ENCODE measurements at regions not wholly inside any gene's neighbourhood (a gene's known extent, or its start where the extent isn't known, plus 50 kb on each side); places are given as distances from the start of the nearest gene placed in this dataset.

DNA sequence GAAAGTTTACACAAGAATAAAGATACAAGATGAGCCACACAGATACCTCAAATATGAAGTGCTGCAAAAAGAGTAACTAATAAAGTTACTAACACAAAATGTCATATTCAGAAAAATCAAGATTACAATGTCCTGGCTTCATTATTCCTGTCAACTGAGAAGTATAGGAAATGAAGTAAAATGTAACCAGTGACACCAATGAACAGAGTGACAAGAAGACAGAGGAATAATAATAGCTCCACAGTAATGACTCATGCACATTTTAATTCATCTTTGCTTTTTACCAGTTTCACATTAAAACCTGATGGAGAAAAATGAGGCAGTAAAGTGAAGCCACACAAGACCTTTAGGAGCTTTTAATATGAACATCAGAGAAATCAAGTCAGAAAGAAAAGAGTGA is 214.1 kb downstream of the ZBBX start:
- TF ChIP-seq, protein P1, sequence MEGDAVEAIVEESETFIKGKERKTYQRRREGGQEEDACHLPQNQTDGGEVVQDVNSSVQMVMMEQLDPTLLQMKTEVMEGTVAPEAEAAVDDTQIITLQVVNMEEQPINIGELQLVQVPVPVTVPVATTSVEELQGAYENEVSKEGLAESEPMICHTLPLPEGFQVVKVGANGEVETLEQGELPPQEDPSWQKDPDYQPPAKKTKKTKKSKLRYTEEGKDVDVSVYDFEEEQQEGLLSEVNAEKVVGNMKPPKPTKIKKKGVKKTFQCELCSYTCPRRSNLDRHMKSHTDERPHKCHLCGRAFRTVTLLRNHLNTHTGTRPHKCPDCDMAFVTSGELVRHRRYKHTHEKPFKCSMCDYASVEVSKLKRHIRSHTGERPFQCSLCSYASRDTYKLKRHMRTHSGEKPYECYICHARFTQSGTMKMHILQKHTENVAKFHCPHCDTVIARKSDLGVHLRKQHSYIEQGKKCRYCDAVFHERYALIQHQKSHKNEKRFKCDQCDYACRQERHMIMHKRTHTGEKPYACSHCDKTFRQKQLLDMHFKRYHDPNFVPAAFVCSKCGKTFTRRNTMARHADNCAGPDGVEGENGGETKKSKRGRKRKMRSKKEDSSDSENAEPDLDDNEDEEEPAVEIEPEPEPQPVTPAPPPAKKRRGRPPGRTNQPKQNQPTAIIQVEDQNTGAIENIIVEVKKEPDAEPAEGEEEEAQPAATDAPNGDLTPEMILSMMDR (IDR thresholded peaks at IDR 0.05), result no peak
- Histone ChIP-seq H3K27me3 (no peaks in the 10 kb centered on the region), H3K4me1 (no peaks in the 10 kb centered on the region), H3K4me3 (no peak overlapping the region), H3K27ac (no peak overlapping the region), H3K9me3 (no peaks in the 10 kb centered on the region), H3K36me3 (no peaks in the 10 kb centered on the region)
- DNase-seq, result no peak
- intact Hi-C loops (cut with DNase I; ENCODE audit: low total_unique reads), result no loop called here

DNA sequence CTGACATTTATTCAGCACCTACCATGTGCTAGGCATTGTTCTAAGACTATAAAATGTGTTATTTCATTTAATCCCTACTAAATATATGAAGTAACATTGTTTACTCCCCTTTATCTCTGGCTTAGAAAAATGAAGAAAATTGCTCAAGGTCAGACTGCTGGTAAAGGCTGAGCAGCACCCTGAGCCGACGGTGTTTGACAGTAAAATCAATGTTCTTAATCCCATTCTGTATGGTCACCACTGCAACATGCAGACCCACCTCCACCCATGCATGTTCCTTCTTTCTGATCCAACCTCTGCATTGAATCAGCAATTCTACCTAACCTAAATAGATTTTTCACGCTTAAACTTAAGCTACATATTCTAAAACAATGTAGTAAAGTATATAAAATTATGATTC is 216.5 kb downstream of the ZBBX start:
- no peak for DNase-seq
- Histone ChIP-seq H3K4me1 (no peaks in the 10 kb centered on the region), H3K9me3 (no peaks in the 10 kb centered on the region), H3K27ac (no peak overlapping the region), H3K27me3 (no peaks in the 10 kb centered on the region), H3K36me3 (no peaks in the 10 kb centered on the region), H3K4me3 (no peak overlapping the region)
- TF ChIP-seq, protein P1 (IDR thresholded peaks at IDR 0.05), result no peak
- intact Hi-C loops (cut with DNase I; ENCODE audit: low total_unique reads), result no loop called here

DNA sequence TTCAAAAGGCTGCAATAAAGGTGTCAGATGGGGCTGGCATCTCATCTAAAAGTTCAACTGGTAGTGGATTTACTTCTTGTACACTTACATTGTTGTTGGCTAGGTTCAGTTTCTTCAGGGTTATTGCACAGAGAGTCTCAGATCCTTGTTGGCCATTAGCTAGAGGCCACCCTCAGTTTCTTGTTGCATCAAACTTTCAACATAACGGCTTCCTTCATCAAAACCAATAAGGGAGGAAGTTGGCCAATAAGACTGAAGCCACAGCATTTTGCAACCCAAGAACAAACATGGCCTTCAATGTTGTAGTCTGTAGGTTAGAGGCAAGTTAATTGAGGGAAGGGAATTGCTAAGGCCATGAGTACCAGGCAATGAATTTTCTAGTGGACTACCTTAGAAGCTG is 218.0 kb downstream of the ZBBX start:
- no peaks in the 10 kb centered on the region for H3K36me3 ChIP-seq
- intact Hi-C loops (cut with DNase I; ENCODE audit: low total_unique reads), result no loop called here
- H3K4me3 ChIP-seq, result no peak overlapping the region
- H3K4me1 ChIP-seq, result no peaks in the 10 kb centered on the region
- no peaks in the 10 kb centered on the region for H3K27me3 ChIP-seq
- no peaks in the 10 kb centered on the region for H3K9me3 ChIP-seq
- TF ChIP-seq, protein P1 (IDR thresholded peaks at IDR 0.05), result no peak
- H3K27ac ChIP-seq, result no peak overlapping the region
- DNase-seq, result no peak

DNA sequence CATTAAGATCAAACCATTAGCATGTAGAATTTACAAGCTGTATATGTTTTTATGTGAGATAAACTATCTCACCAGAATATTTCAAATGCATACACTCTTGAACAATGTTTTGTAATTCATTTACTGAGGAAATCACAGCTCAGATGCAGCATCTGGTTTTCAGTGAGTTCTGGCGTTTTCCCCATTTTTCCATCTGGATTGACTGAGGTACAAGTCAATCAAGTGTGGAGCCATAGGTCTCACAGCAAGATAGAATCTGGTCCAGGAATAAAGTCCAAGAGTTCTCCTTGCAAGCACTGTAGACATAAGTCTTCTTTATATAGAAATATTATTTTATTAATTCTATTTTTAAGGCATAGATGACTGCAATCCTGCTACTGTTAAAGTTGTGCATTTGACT is 219.3 kb downstream of the ZBBX start:
- Histone ChIP-seq H3K36me3 (no peaks in the 10 kb centered on the region), H3K27ac (no peak overlapping the region), H3K4me1 (no peaks in the 10 kb centered on the region), H3K4me3 (no peak overlapping the region), H3K9me3 (no peaks in the 10 kb centered on the region), H3K27me3 (no peaks in the 10 kb centered on the region)
- intact Hi-C loops (cut with DNase I; ENCODE audit: low total_unique reads), result no loop called here
- DNase-seq, result no peak
- TF ChIP-seq, protein P1 (IDR thresholded peaks at IDR 0.05), result no peak

DNA sequence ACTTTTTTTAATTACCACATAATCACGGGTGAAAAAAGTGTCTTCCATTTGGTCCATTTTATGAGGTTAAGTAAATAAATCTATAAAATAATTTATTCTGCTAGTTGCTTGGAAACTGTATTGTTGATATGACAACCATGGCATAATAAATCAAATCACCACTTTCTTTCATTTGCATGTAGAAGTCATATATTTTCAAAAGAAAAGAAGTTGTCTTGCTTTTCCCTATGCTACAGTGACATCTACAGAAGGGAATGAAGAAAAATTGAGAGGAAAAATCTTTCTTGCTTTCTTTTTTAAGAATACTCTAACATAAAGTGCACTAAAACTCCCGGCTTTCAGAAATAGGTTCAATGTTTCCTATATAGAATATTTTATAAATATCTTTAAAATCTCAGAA is 228.5 kb downstream of the ZBBX start:
- H3K4me3 ChIP-seq, result no peak overlapping the region
- intact Hi-C loops (cut with DNase I; ENCODE audit: low total_unique reads), result no loop called here
- H3K27me3 ChIP-seq, result no peaks in the 10 kb centered on the region
- H3K4me1 ChIP-seq, result no peaks in the 10 kb centered on the region
- H3K27ac ChIP-seq, result no peak overlapping the region
- TF ChIP-seq, protein P1 (IDR thresholded peaks at IDR 0.05), result no peak
- H3K36me3 ChIP-seq, result no peaks in the 10 kb centered on the region
- no peaks in the 10 kb centered on the region for H3K9me3 ChIP-seq
- DNase-seq, result no peak

DNA sequence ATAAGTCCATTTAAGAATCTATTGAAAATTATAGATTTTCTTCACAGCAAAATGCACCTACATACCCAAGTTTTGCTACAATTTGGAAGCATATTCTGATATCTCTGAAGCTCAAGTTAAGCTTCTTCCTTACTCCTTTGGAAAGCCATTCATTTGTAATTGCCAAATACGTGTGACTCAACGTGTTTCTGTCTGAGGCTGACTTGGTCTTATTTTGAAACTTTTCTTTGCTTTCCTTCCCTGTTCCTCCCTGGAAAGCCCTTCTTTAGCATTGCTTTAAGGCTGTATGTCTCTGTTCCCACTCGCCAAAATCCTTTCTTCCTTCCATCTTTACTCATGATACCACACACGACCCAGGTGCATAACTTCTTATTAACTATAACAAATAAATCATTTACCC is 232.0 kb downstream of the ZBBX start:
- no peak for DNase-seq
- Histone ChIP-seq H3K4me3 (no peak overlapping the region), H3K9me3 (no peaks in the 10 kb centered on the region), H3K4me1 (no peaks in the 10 kb centered on the region), H3K27me3 (no peaks in the 10 kb centered on the region), H3K36me3 (no peaks in the 10 kb centered on the region), H3K27ac (no peak overlapping the region)
- intact Hi-C loops (cut with DNase I; ENCODE audit: low total_unique reads), result no loop called here
- TF ChIP-seq, protein P1 (IDR thresholded peaks at IDR 0.05), result no peak

All from tibial artery (tissue), 4 donors.